GM12891 (cell line): ENCODE measurements at regions not wholly inside any gene's neighbourhood (a gene's known extent, or its start where the extent isn't known, plus 50 kb on each side); places are given as distances from the start of the nearest gene placed in this dataset.
"Not testable (repeated sequence)": the region's sequence is repeated elsewhere in the genome, so short reads cannot be mapped to it uniquely, and the experiment has no call there.

Source experiments
- DNase-seq: peaks from one replicate; pipeline ENCODE4 v3.0.0; 2011; ENCODE audit warnings: low spot score; ENCODE audit not compliant: insufficient read length
- FAIRE-seq: peaks from 2 replicates; lab custom pipeline; 2011; peaks lifted over from hg19 to GRCh38; lab: Jason Lieb, UNC
- PAX5 ChIP-seq: IDR thresholded peaks from 2 replicates; pipeline ENCODE4 v1.6.1; 2011; ENCODE audit warnings: low read length, moderate library complexity, mild to moderate bottlenecking; ENCODE audit not compliant: insufficient read depth, severe bottlenecking
- POLR2A ChIP-seq: IDR thresholded peaks from 2 replicates; pipeline ENCODE4 v1.6.1; 2011; ENCODE audit warnings: low read depth, low read length, control low read depth
- POLR2AphosphoS5 ChIP-seq: IDR thresholded peaks from 2 replicates; pipeline ENCODE4 v1.6.1; 2011; ENCODE audit warnings: low read depth, low read length, control low read depth
- POU2F2 ChIP-seq: IDR thresholded peaks from 2 replicates; pipeline ENCODE4 v1.6.1; 2011; ENCODE audit warnings: low read depth, mild to moderate bottlenecking, control low read depth, low read length, moderate library complexity
- SPI1 ChIP-seq: IDR thresholded peaks from 2 replicates; pipeline ENCODE4 v1.6.1; 2011; ENCODE audit warnings: low read depth, low read length, control low read depth
- TAF1 ChIP-seq: IDR thresholded peaks from 2 replicates; pipeline ENCODE4 v1.6.1; 2011; ENCODE audit warnings: low read depth, low read length, control low read depth

GRCh38 chr1:148264374-148265276, 112.5 kb upstream of the NBPF11 start:
- FAIRE-seq: no peak
- DNase-seq: no peak
- TF ChIP-seq POLR2A (no peak), TAF1 (no peak), PAX5 (no peak), POLR2AphosphoS5 (no peak)

DNA sequence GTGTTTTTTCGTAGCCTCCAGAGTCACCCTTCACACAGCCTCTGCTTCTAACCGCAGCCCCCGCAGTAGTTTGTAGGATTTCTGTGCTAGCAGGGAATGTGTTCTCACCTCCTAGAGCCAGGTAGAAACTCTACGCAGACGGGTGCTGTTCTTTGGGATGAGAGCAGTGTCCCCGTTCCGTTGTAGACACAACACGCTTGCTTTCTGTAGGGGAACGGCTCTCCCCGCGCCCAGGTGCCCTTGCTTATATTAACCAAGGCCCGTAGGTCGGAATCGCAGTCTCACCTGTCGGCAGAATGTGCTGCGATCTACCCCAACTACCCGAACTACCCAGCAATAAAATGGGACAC, 111.8 kb upstream of the NBPF11 start:
- no peak for DNase-seq
- FAIRE-seq: peak; percentile 38
- TF ChIP-seq POLR2AphosphoS5 (no peak), POU2F2 (no peak), PAX5 (no peak), SPI1 (no peak), TAF1 (no peak), POLR2A (no peak)

GRCh38 chr1:148263128-148263905, 111.2 kb upstream of the NBPF11 start:
- peak; percentile 82 for FAIRE-seq
- TF ChIP-seq SPI1 (no peak), TAF1 (peak; percentile 57; the same call in 1 of the 2 replicates), POLR2A (peak; percentile 100), PAX5 (peak; percentile 52), POLR2AphosphoS5 (peak; percentile 100), POU2F2 (peak; percentile 99)
- peak; percentile 53 for DNase-seq

- FAIRE-seq, DNase-seq: not testable (repeated sequence)
Observed at GRCh38 chr1:148261684-148262083, 109.6 kb upstream of the NBPF11 start.

GRCh38 chr1:148257886-148258285, 105.8 kb upstream of the NBPF11 start:
- not testable (repeated sequence) for DNase-seq, FAIRE-seq

DNA sequence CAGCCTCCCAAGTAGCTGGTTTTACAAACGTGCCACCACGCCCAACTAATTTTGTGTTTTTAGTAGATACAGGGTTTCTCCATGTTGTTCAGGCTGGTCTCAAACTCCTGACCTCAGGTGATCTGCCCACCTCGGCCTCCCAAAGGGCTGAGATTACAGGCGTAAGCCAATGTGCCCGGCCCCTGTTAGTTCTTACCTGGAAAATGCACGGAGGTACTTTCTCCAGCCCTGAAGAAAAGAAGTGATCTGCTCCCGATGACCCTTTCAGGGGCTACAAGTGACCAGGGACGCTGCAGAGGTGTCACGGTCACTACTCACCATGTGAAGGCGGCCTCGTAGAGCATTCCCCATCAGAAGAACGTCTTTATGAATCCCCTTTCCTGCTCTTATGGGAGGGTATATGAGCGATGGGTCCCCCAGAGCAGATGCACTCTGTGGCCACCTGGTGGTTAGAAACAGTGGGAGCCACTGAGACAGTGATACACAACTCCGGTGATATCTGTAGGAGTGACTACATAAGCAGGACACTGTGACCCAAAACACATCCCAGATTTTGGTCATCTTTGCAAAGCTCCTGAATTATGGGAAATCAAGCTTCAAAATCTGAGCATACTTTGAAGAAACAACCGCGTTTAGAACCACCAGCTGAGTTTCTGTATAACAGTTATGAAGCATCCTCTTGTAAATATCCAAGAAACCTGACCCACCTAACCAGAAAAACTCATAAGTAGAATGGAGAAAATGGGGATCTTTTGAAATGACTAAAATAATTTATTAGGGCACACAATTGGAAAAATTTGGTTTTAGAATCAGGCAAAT, 102.7 kb upstream of the NBPF11 start:
- peak; percentile 72 for FAIRE-seq

GRCh38 chr1:148253808-148254207, 101.7 kb upstream of the NBPF11 start:
- FAIRE-seq, DNase-seq: not testable (repeated sequence)

More for the DNA sequence above, 102.7 kb upstream of the NBPF11 start:
- DNase-seq: not testable (repeated sequence)

DNA sequence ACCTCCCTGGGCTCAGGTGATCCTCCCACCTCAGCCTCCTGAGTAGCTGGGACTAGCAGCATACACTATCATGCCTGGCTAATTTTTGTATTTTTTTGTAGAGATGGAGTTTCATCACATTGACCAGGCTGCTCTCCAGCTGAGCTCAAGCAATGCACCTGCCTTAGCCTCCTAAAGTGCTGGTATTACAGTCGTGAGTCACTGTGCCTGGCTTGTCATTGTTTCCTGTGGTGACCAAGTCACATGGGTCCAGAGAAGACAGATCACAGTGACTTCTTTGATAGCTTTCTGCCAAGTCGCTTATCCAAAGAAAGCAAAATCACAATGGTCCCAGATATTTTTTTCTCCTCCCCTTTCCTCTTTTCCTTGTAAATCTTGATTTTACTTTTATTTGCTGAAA, 96.7 kb upstream of the NBPF11 start:
- DNase-seq, FAIRE-seq: not testable (repeated sequence)

- DNase-seq, FAIRE-seq: not testable (repeated sequence)
Observed at GRCh38 chr1:148246258-148246861, 94.3 kb upstream of the NBPF11 start.

DNA sequence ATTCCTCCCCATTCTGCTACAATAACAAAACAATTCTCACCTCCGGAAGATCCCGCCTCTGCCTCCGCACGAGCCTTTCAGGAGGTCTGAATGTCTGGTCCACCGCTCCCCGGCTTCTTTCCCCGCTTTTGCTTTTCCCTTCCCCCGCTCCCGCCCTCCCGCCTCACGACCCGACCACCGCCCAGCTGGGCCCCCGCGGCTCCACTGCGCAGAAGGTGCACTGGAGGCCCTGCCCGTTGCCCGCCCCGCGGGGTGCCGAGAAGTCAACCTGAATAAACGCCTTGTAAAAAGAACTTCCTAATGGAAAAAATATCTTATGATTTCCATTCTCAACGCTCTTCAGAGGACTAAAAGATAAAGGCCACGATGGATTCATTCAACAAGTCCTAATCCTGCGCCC, 93.8 kb upstream of the NBPF11 start:
- not testable (repeated sequence) for DNase-seq, FAIRE-seq

DNA sequence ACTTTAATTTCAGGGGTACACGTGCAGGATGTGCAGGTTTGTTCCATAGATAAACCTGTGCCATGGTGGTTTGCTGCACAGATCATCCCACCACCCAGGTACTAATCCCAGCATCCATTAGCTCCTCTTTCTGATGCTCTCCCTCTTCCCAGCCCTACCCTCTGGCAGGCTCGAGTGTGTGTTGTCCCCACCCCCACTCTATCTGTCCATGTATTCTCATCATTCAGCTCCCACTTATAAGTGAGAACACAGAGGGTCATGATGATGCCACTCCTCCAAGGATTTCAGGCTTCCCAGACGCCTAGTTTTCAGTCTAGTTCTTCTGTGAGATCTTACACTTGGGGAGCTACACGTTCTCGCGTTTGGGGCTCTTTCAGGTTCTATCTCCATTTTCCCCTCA, 93.4 kb upstream of the NBPF11 start:
- DNase-seq, FAIRE-seq: not testable (repeated sequence)

DNA sequence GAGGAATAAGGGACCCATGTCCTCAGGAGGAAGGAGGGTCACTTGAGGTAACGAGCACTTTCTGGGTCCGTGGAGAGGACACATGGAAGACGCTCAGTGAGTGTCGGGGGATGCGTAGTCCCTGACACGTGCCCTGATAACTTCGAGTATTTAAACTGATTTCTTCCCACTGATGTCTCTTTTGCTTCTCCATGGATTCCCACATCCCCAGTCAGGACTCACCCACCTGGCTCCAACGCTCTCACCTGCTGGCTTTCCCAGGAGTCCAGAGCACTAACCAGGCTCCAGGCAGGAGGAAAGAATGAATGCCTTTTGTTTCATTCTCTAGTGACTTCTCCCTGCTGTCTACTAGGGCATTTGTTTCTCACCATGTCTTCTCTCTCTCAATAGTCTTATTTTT, 81.2 kb upstream of the NBPF11 start:
- FAIRE-seq, DNase-seq: not testable (repeated sequence)

GRCh38 chr1:148228846-148229245, 76.8 kb upstream of the NBPF11 start:
- not testable (repeated sequence) for DNase-seq, FAIRE-seq

DNA sequence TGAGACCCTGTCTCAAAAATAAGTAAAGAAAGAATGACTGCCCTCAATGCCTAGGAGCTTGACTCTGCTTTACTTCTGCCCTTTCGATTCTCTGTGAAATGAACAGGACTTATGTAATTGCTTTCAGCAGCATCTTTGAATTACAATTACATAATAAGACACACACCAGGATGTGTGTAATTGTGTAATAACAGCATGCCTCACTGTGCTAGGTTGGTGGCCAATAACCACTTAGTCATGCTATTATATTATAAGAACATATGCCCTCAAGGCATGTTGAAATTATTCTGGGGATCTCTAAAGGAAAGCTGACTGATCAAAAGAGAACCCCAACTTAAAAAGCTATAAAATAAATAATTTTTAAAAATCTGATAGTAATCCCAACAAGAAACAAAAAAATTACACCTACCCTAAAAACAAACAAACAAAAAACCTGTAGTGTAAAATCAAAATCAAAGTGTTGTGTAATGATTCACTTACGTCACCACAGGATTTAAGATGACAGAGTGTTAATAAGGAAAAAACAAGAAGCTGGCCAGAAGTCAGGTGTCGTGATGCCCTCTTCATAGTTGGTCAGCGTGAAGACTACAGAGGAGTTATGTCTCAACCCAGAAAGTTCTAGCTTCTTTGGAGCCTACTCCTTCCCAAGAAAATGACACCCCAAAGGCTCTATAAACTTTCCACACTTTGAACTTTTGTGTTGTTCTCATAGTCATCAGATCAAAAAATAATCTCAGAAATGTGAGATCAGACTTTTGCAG, 70.5 kb upstream of the NBPF11 start:
- not testable (repeated sequence) for FAIRE-seq, DNase-seq

DNA sequence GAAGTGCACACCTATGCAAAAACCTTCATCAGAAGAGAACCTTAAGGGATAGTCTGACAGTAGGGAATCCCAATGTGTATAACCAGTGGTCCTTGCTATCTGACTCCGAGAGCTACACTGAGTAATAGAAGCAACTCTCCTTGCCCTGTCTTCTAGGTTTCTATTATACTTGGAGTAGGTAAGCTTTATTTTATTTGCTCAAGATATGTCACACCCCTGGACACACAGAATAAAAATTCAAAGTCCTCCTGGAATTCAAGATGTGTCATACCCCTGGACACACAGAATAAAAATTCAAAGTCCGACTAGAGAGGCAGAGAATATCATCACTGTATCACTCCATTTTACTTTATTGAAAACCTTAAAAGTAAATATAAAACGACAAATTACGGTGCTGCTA, 69.5 kb upstream of the NBPF11 start:
- FAIRE-seq, DNase-seq: not testable (repeated sequence)

DNA sequence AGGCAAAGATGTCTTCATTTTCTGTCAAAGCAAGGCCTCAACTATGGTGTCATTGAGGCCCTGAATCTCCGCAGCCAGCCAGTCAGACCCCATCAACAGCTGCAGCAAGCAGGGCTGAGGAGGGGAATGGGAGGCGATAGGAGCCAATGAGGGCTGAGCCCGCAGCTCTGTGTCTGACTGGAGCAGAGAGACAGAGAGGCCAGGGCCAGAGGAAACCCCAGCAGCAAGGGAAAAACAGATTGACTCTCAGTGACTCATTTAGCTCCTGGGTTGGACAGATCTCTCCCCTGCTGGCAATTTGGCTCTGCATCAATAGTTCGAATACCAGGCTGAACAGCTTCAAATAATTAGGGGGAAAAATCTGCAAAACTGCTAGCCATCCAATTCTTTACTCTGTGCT, 67.1 kb upstream of the NBPF11 start:
- not testable (repeated sequence) for FAIRE-seq

More for the DNA sequence above, 67.1 kb upstream of the NBPF11 start:
- not testable (repeated sequence) for DNase-seq
